Liver (tissue), 8 donors: ENCODE measurements at regions not wholly inside any gene's neighbourhood (a gene's known extent, or its start where the extent isn't known, plus 50 kb on each side); places are given as distances from the start of the nearest gene placed in this dataset.

Experiments used
- DNase-seq: peaks from one replicate; pipeline ENCODE4 v3.0.0-alpha.2; 2017; ENCODE audit warnings: low spot score
- H3K27ac ChIP-seq, 2 donors: one replicate each; pipeline ENCODE4 v1.7.0; 2013; ENCODE audit warnings: inconsistent platforms in 2 of 2, low read length in 2 of 2, control low read depth in 1 of 2, low read depth in 1 of 2, mild to moderate bottlenecking in 1 of 2
- H3K27me3 ChIP-seq, 4 donors: one replicate each; pipeline versions ENCODE4 v1.6.1 to v1.7.0; 2013; ENCODE audit warnings: low read length in 3 of 4, inconsistent platforms in 1 of 4, mild to moderate bottlenecking in 1 of 4, moderate library complexity in 1 of 4; ENCODE audit not compliant: control insufficient read depth in 4 of 4, insufficient read depth in 4 of 4
- H3K36me3 ChIP-seq, 4 donors: one replicate each; pipeline versions ENCODE4 v1.6.1 to v1.7.0; 2013; ENCODE audit warnings: low read length in 3 of 4, mild to moderate bottlenecking in 3 of 4, low read depth in 1 of 4, moderate library complexity in 1 of 4; ENCODE audit not compliant: control insufficient read depth in 4 of 4, insufficient read depth in 3 of 4
- H3K4me1 ChIP-seq, 4 donors: one replicate each; pipeline versions ENCODE4 v1.6.1 to v1.7.0; 2013; ENCODE audit warnings: low read length in 3 of 4, mild to moderate bottlenecking in 3 of 4, moderate library complexity in 1 of 4; ENCODE audit not compliant: control insufficient read depth in 4 of 4, insufficient read depth in 4 of 4
- H3K4me3 ChIP-seq, 3 donors: one replicate each; pipeline versions ENCODE4 v1.6.1 to v1.7.0; 2013; ENCODE audit warnings: low read length in 3 of 3, control low read depth in 1 of 3, low read depth in 1 of 3, mild to moderate bottlenecking in 1 of 3
- H3K9ac ChIP-seq, 2 donors: one replicate each; pipeline ENCODE4 v1.7.0; 2013; ENCODE audit warnings: low read length in 2 of 2, mild to moderate bottlenecking in 2 of 2, moderate library complexity in 2 of 2, control low read depth in 1 of 2, low read depth in 1 of 2
- H3K9me3 ChIP-seq, 4 donors: one replicate each; pipeline versions ENCODE4 v1.6.1 to v1.7.0; 2013; ENCODE audit warnings: low read length in 3 of 4; ENCODE audit not compliant: control insufficient read depth in 4 of 4
- ATF3 ChIP-seq: IDR thresholded peaks from 2 replicates; pipeline ENCODE4 v1.6.1; 2016; ENCODE audit warnings: antibody characterized with exemption
- CTCF ChIP-seq: fragments of 150-350 bp; IDR thresholded peaks from 2 replicates; pipeline ENCODE4 v1.5.1; 2017; ENCODE audit warnings: improper control_type of control experiment, low read depth, low read length; ENCODE audit not compliant: missing input control
- EGR1 ChIP-seq, 2 donors: IDR thresholded peaks; 2 replicates each; pipeline ENCODE4 v1.6.1; 2016 to 2018; ENCODE audit warnings: antibody characterized with exemption in 2 of 2, low read depth in 2 of 2
- FOXA1 ChIP-seq: IDR thresholded peaks from 2 replicates; pipeline ENCODE4 v1.6.1; 2016; ENCODE audit warnings: antibody characterized with exemption
- FOXA2 ChIP-seq: IDR thresholded peaks from 2 replicates; pipeline ENCODE4 v1.6.1; 2016; ENCODE audit warnings: antibody characterized with exemption
- GABPA ChIP-seq, 2 donors: IDR thresholded peaks in 1 of 2; conservative IDR thresholded peaks in 1 of 2; 2 replicates each; pipeline ENCODE4 v1.6.1; 2016; ENCODE audit warnings: antibody characterized with exemption in 2 of 2, mild to moderate bottlenecking in 1 of 2, moderate library complexity in 1 of 2
- HNF4A ChIP-seq, 2 donors: conservative IDR thresholded peaks; 2 replicates each; pipeline ENCODE4 v1.6.1; 2016; ENCODE audit warnings: antibody characterized with exemption in 2 of 2, mild to moderate bottlenecking in 2 of 2
- HNF4G ChIP-seq: IDR thresholded peaks from 2 replicates; pipeline ENCODE4 v1.6.1; 2016; ENCODE audit warnings: antibody characterized with exemption
- JUND ChIP-seq, 2 donors: IDR thresholded peaks; 2 replicates each; pipeline ENCODE4 v1.6.1; 2016; ENCODE audit warnings: antibody characterized with exemption in 2 of 2
- MAX ChIP-seq: IDR thresholded peaks from 2 replicates; pipeline ENCODE4 v1.6.1; 2016; ENCODE audit warnings: antibody characterized with exemption
- NR2F2 ChIP-seq: IDR thresholded peaks from 2 replicates; pipeline ENCODE4 v1.6.1; 2016; ENCODE audit warnings: antibody characterized with exemption
- RXRA ChIP-seq, 2 donors: IDR thresholded peaks; 2 replicates each; pipeline ENCODE4 v1.6.1; 2017 to 2018; ENCODE audit warnings: antibody characterized with exemption in 2 of 2, mild to moderate bottlenecking in 1 of 2
- TAF1 ChIP-seq: conservative IDR thresholded peaks from 2 replicates; pipeline ENCODE4 v1.6.1; 2016; ENCODE audit warnings: antibody characterized with exemption, mild to moderate bottlenecking
- YY1 ChIP-seq: IDR thresholded peaks from 2 replicates; pipeline ENCODE4 v1.6.1; 2016; ENCODE audit warnings: antibody characterized with exemption, mild to moderate bottlenecking
- ZBTB33 ChIP-seq: IDR thresholded peaks from 2 replicates; pipeline ENCODE4 v1.6.1; 2016; ENCODE audit warnings: antibody characterized with exemption
- whole genome bisulfite sequencing: extraction: QIAGEN DNeasy Blood & Tissue Kit; methylation state at CpG from one replicate; pipeline ENCODE4 v1.1.7; 2013; 5-methylcytosine and 5-hydroxymethylcytosine counted together
- TF ChIP-seq, protein P1 (sequence below): IDR thresholded peaks from 2 replicates; pipeline ENCODE4 v1.6.1; 2016; ENCODE audit warnings: antibody characterized with exemption, mild to moderate bottlenecking
- donor health status: healthy.
- donor health status: healthy.
- donor health status: healthy.
- donor health status: healthy.
- donor health status: healthy.

DNA sequence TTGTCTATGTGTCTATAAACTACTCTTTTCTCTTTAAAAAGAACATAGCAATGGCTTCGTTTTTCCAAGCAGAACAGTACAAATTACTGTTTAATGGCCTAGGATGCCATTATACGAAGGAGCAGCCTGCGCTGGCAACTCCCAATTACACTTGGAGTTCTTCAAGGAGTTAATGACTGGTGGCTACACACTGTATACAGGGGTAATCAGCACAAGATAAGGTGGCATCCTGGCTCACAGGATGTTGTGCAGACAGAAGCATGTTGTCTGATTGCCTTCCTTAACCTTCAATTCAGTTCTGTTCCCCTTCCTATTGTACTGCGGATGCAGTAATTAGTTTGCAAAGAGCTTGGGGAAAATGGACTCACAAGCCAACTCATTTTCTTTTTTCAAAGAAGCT is 250.7 kb upstream of the ROBO2 start:
- Histone ChIP-seq H3K4me1 (no peaks in the 10 kb centered on the region), H3K27me3 (no peaks in the 10 kb centered on the region), H3K9ac (no peak overlapping the region), H3K36me3 (no peaks in the 10 kb centered on the region), H3K9me3 (no peaks in the 10 kb centered on the region), H3K4me3 (no peak overlapping the region), H3K27ac (no peak overlapping the region)
- WGBS, result 65% methylated on average over 4 of the region's 4 CpGs
- TF ChIP-seq RXRA (IDR thresholded peaks at IDR 0.05) (no peak), ATF3 (no peak), HNF4G (no peak), EGR1 (IDR thresholded peaks at IDR 0.05; ENCODE audit: low read depth in 2 of 2) (no peak), JUND (IDR thresholded peaks at IDR 0.05) (no peak), FOXA1 (no peak), ZBTB33 (no peak), NR2F2 (peak; percentile 60)
- no peak for DNase-seq

- Histone ChIP-seq H3K27me3 (no peaks in the 10 kb centered on the region), H3K9ac (no peak overlapping the region), H3K36me3 (no peaks in the 10 kb centered on the region), H3K4me1 (no peaks in the 10 kb centered on the region), H3K9me3 (no peaks in the 10 kb centered on the region), H3K4me3 (no peak overlapping the region), H3K27ac (no peak overlapping the region)
- DNase-seq, result no peak
- 75% methylated on average over 1 of the region's 1 CpG for WGBS
- TF ChIP-seq JUND (IDR thresholded peaks at IDR 0.05), result no peak
- no peak for TF ChIP-seq YY1
- no peak for TF ChIP-seq GABPA (IDR thresholded peaks at IDR 0.05 in 1 of 2, conservative IDR thresholded peaks at IDR 0.05 in 1 of 2)
- TF ChIP-seq TAF1, result no peak
- TF ChIP-seq ATF3, result no peak
- TF ChIP-seq MAX, result no peak
- TF ChIP-seq, protein P1, sequence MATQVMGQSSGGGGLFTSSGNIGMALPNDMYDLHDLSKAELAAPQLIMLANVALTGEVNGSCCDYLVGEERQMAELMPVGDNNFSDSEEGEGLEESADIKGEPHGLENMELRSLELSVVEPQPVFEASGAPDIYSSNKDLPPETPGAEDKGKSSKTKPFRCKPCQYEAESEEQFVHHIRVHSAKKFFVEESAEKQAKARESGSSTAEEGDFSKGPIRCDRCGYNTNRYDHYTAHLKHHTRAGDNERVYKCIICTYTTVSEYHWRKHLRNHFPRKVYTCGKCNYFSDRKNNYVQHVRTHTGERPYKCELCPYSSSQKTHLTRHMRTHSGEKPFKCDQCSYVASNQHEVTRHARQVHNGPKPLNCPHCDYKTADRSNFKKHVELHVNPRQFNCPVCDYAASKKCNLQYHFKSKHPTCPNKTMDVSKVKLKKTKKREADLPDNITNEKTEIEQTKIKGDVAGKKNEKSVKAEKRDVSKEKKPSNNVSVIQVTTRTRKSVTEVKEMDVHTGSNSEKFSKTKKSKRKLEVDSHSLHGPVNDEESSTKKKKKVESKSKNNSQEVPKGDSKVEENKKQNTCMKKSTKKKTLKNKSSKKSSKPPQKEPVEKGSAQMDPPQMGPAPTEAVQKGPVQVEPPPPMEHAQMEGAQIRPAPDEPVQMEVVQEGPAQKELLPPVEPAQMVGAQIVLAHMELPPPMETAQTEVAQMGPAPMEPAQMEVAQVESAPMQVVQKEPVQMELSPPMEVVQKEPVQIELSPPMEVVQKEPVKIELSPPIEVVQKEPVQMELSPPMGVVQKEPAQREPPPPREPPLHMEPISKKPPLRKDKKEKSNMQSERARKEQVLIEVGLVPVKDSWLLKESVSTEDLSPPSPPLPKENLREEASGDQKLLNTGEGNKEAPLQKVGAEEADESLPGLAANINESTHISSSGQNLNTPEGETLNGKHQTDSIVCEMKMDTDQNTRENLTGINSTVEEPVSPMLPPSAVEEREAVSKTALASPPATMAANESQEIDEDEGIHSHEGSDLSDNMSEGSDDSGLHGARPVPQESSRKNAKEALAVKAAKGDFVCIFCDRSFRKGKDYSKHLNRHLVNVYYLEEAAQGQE, result no peak
- no peak for TF ChIP-seq ZBTB33
- TF ChIP-seq HNF4G, result no peak
- TF ChIP-seq FOXA1, result no peak
- TF ChIP-seq RXRA (IDR thresholded peaks at IDR 0.05), result no peak
- no peak for TF ChIP-seq HNF4A (conservative IDR thresholded peaks at IDR 0.05)
- no peak for TF ChIP-seq FOXA2
- no peak for TF ChIP-seq NR2F2
- TF ChIP-seq EGR1 (IDR thresholded peaks at IDR 0.05; ENCODE audit: low read depth in 2 of 2), result no peak
- no peak for TF ChIP-seq CTCF
Measured at GRCh38 chr3:76811418-76811817, 228.5 kb upstream of the ROBO2 start.
